ENCODE measurements at regions not wholly inside any gene's neighbourhood (a gene's known extent, or its start where the extent isn't known, plus 50 kb on each side); places are given as distances from the start of the nearest gene placed in this dataset.

GRCh38 chr1:59055908-59056719 is 240.8 kb upstream of the FGGY start:
- DNase-seq (ENCODE audit: low read depth, low spot score) = no peak

GRCh38 chr1:59057211-59057694 is 239.6 kb upstream of the FGGY start:
- no peak for DNase-seq (ENCODE audit: low read depth, low spot score)

- no peak for DNase-seq (ENCODE audit: low read depth, low spot score)
Observed at GRCh38 chr1:59057796-59058195, 239.1 kb upstream of the FGGY start.

GRCh38 chr1:59058665-59059439 is 238.0 kb upstream of the FGGY start:
- no peak for DNase-seq (ENCODE audit: low read depth, low spot score)

GRCh38 chr1:59061876-59062275 is 235.0 kb upstream of the FGGY start:
- DNase-seq (ENCODE audit: low read depth, low spot score) = no peak

GRCh38 chr1:59062743-59063142 is 234.2 kb upstream of the FGGY start:
- DNase-seq (ENCODE audit: low read depth, low spot score) = no peak

- no peak for DNase-seq (ENCODE audit: low read depth, low spot score)
Observed at GRCh38 chr1:59063501-59063900, 233.4 kb upstream of the FGGY start.

GRCh38 chr1:59064592-59064991 is 232.3 kb upstream of the FGGY start:
- DNase-seq (ENCODE audit: low read depth, low spot score) = no peak

- DNase-seq (ENCODE audit: low read depth, low spot score) = no peak
Observed at GRCh38 chr1:59066236-59066635, 230.7 kb upstream of the FGGY start.

GRCh38 chr1:59070610-59071009 is 226.3 kb upstream of the FGGY start:
- DNase-seq (ENCODE audit: low read depth, low spot score) = no peak

GRCh38 chr1:59071289-59071688 is 225.6 kb upstream of the FGGY start:
- DNase-seq (ENCODE audit: low read depth, low spot score) = no peak

- DNase-seq (ENCODE audit: low read depth, low spot score) = no peak
Observed at GRCh38 chr1:59071876-59072582, 224.9 kb upstream of the FGGY start.

GRCh38 chr1:59072583-59072947 is 224.3 kb upstream of the FGGY start:
- DNase-seq (ENCODE audit: low read depth, low spot score) = no peak

GRCh38 chr1:59074598-59074997 is 222.3 kb upstream of the FGGY start:
- DNase-seq (ENCODE audit: low read depth, low spot score) = no peak

- DNase-seq (ENCODE audit: low read depth, low spot score) = no peak
Observed at GRCh38 chr1:59075021-59075420, 221.9 kb upstream of the FGGY start.

GRCh38 chr1:59076612-59077011 is 220.3 kb upstream of the FGGY start:
- no peak for DNase-seq (ENCODE audit: low read depth, low spot score)

GRCh38 chr1:59077466-59078069 is 219.3 kb upstream of the FGGY start:
- no peak for DNase-seq (ENCODE audit: low read depth, low spot score)

- no peak for DNase-seq (ENCODE audit: low read depth, low spot score)
Observed at GRCh38 chr1:59078070-59078800, 218.7 kb upstream of the FGGY start.

- no peak for DNase-seq (ENCODE audit: low read depth, low spot score)
Observed at GRCh38 chr1:59078866-59079265, 218.0 kb upstream of the FGGY start.

GRCh38 chr1:59079434-59080140 is 217.3 kb upstream of the FGGY start:
- DNase-seq (ENCODE audit: low read depth, low spot score) = no peak

- no peak for DNase-seq (ENCODE audit: low read depth, low spot score)
Observed at GRCh38 chr1:59081181-59081580, 215.7 kb upstream of the FGGY start.
